ENCODE measurements at regions not wholly inside any gene's neighbourhood (a gene's known extent, or its start where the extent isn't known, plus 50 kb on each side); places are given as distances from the start of the nearest gene placed in this dataset.

DNA sequence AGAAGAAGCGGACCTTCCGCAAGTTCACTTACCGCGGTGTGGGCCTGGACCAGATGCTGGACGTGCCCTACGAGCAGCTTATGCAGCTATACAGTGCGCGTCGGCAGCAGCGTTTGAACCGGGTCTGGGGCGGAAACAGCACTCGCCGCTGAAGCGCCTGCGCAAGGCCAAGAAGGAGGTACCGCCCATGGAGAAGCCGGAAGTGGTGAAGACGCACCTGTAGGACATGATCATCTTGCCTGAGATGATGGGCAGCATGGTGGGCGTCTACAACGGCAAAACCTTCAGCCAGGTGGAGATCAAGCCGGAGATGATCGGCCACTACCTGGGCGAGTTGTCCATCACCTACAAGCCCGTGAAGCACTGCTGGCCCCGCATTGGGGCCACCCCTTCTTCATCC, 390.4 kb upstream of the MEIS2 start:
- Histone ChIP-seq H3K27ac (no peak overlapping the region), H3K27me3 (ENCODE audit: insufficient read depth, low read depth) (no peaks in the 10 kb centered on the region), H3K4me1 (ENCODE audit: low read depth, poor library complexity, severe bottlenecking) (peaks cover 21% of the 10 kb centered on the region), H4K20me1 (ENCODE audit: insufficient read depth) (no peaks in the 10 kb centered on the region), H3K4me3 (IDR thresholded peaks at IDR 0.05; ENCODE audit: insufficient read depth, low read depth, low read length) (no peak overlapping the region), H3K9ac (no peak overlapping the region), H2AFZ (ENCODE audit: low read depth) (no peak overlapping the region), H3K36me3 (ENCODE audit: insufficient read depth) (no peaks in the 10 kb centered on the region), H3K79me2 (ENCODE audit: insufficient read depth, low read depth) (no peaks in the 10 kb centered on the region), H3K4me2 (no peak overlapping the region)
- TF ChIP-seq, protein P1, sequence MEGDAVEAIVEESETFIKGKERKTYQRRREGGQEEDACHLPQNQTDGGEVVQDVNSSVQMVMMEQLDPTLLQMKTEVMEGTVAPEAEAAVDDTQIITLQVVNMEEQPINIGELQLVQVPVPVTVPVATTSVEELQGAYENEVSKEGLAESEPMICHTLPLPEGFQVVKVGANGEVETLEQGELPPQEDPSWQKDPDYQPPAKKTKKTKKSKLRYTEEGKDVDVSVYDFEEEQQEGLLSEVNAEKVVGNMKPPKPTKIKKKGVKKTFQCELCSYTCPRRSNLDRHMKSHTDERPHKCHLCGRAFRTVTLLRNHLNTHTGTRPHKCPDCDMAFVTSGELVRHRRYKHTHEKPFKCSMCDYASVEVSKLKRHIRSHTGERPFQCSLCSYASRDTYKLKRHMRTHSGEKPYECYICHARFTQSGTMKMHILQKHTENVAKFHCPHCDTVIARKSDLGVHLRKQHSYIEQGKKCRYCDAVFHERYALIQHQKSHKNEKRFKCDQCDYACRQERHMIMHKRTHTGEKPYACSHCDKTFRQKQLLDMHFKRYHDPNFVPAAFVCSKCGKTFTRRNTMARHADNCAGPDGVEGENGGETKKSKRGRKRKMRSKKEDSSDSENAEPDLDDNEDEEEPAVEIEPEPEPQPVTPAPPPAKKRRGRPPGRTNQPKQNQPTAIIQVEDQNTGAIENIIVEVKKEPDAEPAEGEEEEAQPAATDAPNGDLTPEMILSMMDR (conservative IDR thresholded peaks at IDR 0.05; ENCODE audit: low read depth, low read length), result no peak

DNA sequence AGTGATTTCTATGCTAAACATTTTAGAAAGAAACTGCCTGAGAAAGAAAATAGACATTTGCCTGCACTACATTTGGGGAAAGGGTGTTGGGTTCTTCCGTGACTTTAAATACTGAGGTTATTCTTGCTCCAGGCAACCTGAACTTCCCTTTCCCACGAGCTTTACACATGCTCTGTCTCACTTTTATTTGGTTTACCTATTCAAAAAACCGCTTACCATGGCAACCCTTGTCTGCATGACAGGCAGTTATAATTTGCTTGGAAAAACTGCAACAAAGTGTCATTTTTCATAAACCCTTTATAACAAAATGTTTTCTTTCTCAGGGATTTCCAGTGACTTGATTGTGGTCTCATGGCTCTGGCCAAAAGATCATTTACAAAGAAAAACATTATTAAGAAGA, 416.3 kb upstream of the MEIS2 start:
- H3K9ac ChIP-seq, result no peak overlapping the region

DNA sequence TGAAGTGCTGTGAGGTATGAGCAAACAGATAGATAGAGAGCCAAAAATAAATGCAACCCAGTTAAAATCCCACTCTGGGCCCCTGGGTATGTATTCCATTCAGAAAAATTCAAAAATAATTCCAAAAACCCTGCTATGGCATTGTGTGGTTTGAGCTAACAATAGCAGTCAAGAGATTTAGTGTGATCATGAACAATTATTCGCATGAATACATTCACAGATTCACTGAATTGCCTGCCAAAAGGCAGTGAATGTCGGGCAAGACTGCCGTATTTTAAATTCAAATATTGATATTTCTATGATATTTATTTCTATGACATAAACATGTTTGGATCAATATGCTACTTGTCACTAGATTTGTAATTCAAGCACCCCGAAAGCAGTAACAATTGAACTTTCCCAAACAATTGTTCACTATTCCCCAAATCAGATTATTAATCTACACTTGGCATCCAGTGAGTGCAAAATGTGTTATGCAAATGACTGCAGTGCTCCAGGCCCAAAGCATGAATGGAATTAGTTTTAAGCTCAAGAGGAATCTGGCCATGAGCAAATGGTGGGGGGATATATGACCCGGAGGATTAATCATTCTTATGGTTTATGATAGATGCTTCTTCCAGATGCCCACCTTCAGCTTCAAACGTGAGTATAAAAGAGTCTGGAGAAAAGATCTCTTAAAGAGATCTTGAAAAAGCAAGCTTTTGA, 417.0 kb upstream of the MEIS2 start:
- H3K4me3 ChIP-seq (IDR thresholded peaks at IDR 0.05; ENCODE audit: insufficient read depth, low read depth, low read length), result no peak overlapping the region
- no peak overlapping the region for H3K9ac ChIP-seq
- no peak overlapping the region for H3K27ac ChIP-seq
- H4K20me1 ChIP-seq (ENCODE audit: insufficient read depth), result no peaks in the 10 kb centered on the region
- H3K4me2 ChIP-seq, result no peak overlapping the region
- no peak overlapping the region for H2AFZ ChIP-seq (ENCODE audit: low read depth)
- TF ChIP-seq, protein P1 (conservative IDR thresholded peaks at IDR 0.05; ENCODE audit: low read depth, low read length), result no peak
- H3K79me2 ChIP-seq (ENCODE audit: insufficient read depth, low read depth), result no peaks in the 10 kb centered on the region
- no peaks in the 10 kb centered on the region for H3K27me3 ChIP-seq (ENCODE audit: insufficient read depth, low read depth)
- no peaks in the 10 kb centered on the region for H3K36me3 ChIP-seq (ENCODE audit: insufficient read depth)
- H3K4me1 ChIP-seq (ENCODE audit: low read depth, poor library complexity, severe bottlenecking), result peaks cover 3% of the 10 kb centered on the region

More for the DNA sequence above, 416.3 kb upstream of the MEIS2 start:
- TF ChIP-seq, protein P1 (conservative IDR thresholded peaks at IDR 0.05; ENCODE audit: low read depth, low read length), result no peak
- no peaks in the 10 kb centered on the region for H3K27me3 ChIP-seq (ENCODE audit: insufficient read depth, low read depth)
- H2AFZ ChIP-seq (ENCODE audit: low read depth), result no peak overlapping the region
- no peak overlapping the region for H3K27ac ChIP-seq
- H3K4me3 ChIP-seq (IDR thresholded peaks at IDR 0.05; ENCODE audit: insufficient read depth, low read depth, low read length), result no peak overlapping the region
- no peak overlapping the region for H3K4me2 ChIP-seq
- H3K79me2 ChIP-seq (ENCODE audit: insufficient read depth, low read depth), result no peaks in the 10 kb centered on the region
- no peaks in the 10 kb centered on the region for H4K20me1 ChIP-seq (ENCODE audit: insufficient read depth)
- no peaks in the 10 kb centered on the region for H3K36me3 ChIP-seq (ENCODE audit: insufficient read depth)
- peaks cover 3% of the 10 kb centered on the region for H3K4me1 ChIP-seq (ENCODE audit: low read depth, poor library complexity, severe bottlenecking)

DNA sequence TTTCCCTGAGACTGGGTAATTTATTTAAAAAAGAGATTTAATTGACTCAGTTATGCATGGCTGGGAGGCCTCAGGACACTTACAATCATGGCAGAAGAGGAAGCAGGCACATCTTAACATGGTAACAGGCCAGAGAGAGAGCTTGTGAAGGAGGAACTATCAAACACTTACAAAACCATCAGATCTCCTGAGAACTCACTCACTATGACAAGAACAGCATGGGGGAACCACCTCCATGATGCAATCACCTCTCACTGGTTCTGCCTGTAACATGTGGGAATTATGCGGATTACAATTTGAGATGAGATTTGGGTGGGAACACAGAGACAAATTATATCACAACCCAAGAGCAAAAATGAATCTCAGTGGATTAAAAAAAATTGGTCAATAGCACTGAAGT, 416.0 kb upstream of the TMCO5A start:
- Histone ChIP-seq H3K27ac (no peak overlapping the region), H4K20me1 (ENCODE audit: insufficient read depth) (no peaks in the 10 kb centered on the region), H3K4me2 (no peak overlapping the region), H2AFZ (ENCODE audit: low read depth) (no peak overlapping the region), H3K36me3 (ENCODE audit: insufficient read depth) (no peaks in the 10 kb centered on the region), H3K4me3 (IDR thresholded peaks at IDR 0.05; ENCODE audit: insufficient read depth, low read depth, low read length) (no peak overlapping the region), H3K27me3 (ENCODE audit: insufficient read depth, low read depth) (no peaks in the 10 kb centered on the region), H3K79me2 (ENCODE audit: insufficient read depth, low read depth) (no peaks in the 10 kb centered on the region), H3K4me1 (ENCODE audit: low read depth, poor library complexity, severe bottlenecking) (peaks cover 3% of the 10 kb centered on the region), H3K9ac (no peak overlapping the region)
- TF ChIP-seq, protein P1 (conservative IDR thresholded peaks at IDR 0.05; ENCODE audit: low read depth, low read length), result no peak

All from KMS-11 (cell line).